Naive thymus-derived CD8-positive, alpha-beta T cell (primary cell): ENCODE measurements at regions not wholly inside any gene's neighbourhood (a gene's known extent, or its start where the extent isn't known, plus 50 kb on each side); places are given as distances from the start of the nearest gene placed in this dataset.

Experiments
- ATAC-seq, 2 donors: fragments of 150-1000 bp; cut with Tn5 transposase in 1 of 2; sonication (Bioruptor Pico), chemical (Tn5 transposase) in 1 of 2; 1 replicate in 1 of 2; 2 replicates in 1 of 2; pipeline ENCODE4 v1.10.0; 2021; ENCODE audit warnings: mild to moderate bottlenecking in 2 of 2, moderate library complexity in 2 of 2
- POLR2A ChIA-PET: fragments of 350-600 bp; sonication (Branson Sonifier 250); formaldehyde crosslinking; loops from one replicate; lab custom pipeline; 2021; ENCODE audit warnings: antibody characterized with exemption; lab: Charles Lee
- DNase-seq, 10 donors: peaks; one replicate each; pipeline versions ENCODE4 v3.0.0 to v3.0.0-alpha.2; 2020 to 2022
- H3K27ac Mint-ChIP-seq, 10 donors: one replicate each; pipeline ENCODE4 v1.8.0; 2020 to 2022; ENCODE audit warnings: mild to moderate bottlenecking in 10 of 10, mixed read lengths in 10 of 10, moderate library complexity in 4 of 10, inconsistent platforms in 1 of 10
- H3K27me3 Mint-ChIP-seq, 5 donors: one replicate each; pipeline ENCODE4 v1.8.0; 2021 to 2022; ENCODE audit warnings: mixed read lengths in 5 of 5
- H3K36me3 Mint-ChIP-seq, 3 donors: one replicate each; pipeline ENCODE4 v1.8.0; 2020 to 2022; ENCODE audit warnings: mixed read lengths in 3 of 3, mild to moderate bottlenecking in 2 of 3, inconsistent platforms in 1 of 3
- H3K4me1 Mint-ChIP-seq, 4 donors: one replicate each; pipeline ENCODE4 v1.8.0; 2021 to 2022; ENCODE audit warnings: mixed read lengths in 4 of 4
- H3K4me3 Mint-ChIP-seq, 10 donors: one replicate each; pipeline ENCODE4 v1.8.0; 2020 to 2022; ENCODE audit warnings: mild to moderate bottlenecking in 10 of 10, mixed read lengths in 10 of 10, moderate library complexity in 6 of 10, inconsistent platforms in 1 of 10
- H3K9me3 Mint-ChIP-seq, 9 donors: one replicate each; pipeline ENCODE4 v1.8.0; 2020 to 2022; ENCODE audit warnings: mixed read lengths in 9 of 9, mild to moderate bottlenecking in 3 of 9, inconsistent platforms in 1 of 9, moderate library complexity in 1 of 9

- H3K9me3 Mint-ChIP-seq = peaks cover 0 to 28% (median 9%) of the 10 kb centered on the region in 9 donors
- no peaks in the 10 kb centered on the region for H3K4me1 Mint-ChIP-seq
- H3K4me3 Mint-ChIP-seq = no peak overlapping the region
- peaks cover 0 to 9% (median 3%) of the 10 kb centered on the region in 5 donors for H3K27me3 Mint-ChIP-seq
- peaks cover 0 to 4% (median 3%) of the 10 kb centered on the region in 3 donors for H3K36me3 Mint-ChIP-seq
- POLR2A ChIA-PET = no interaction called here
- DNase-seq (no peak), ATAC-seq (no peak)
- no peak overlapping the region for H3K27ac Mint-ChIP-seq
Measured at GRCh38 chr15:59953392-59953883, 50.7 kb upstream of the FOXB1 start.

GRCh38 chr15:59952960-59953359 is 51.2 kb upstream of the FOXB1 start:
- Mint-ChIP-seq H3K4me1 (no peaks in the 10 kb centered on the region), H3K27me3 (peaks cover 0 to 9% (median 3%) of the 10 kb centered on the region in 5 donors), H3K36me3 (peaks cover 0 to 4% (median 3%) of the 10 kb centered on the region in 3 donors), H3K27ac (no peak overlapping the region), H3K9me3 (peaks cover 0 to 23% (median 7%) of the 10 kb centered on the region in 9 donors), H3K4me3 (no peak overlapping the region)
- ATAC-seq (no peak), DNase-seq (no peak)
- POLR2A ChIA-PET = no interaction called here

- peaks cover 0 to 9% (median 3%) of the 10 kb centered on the region in 5 donors for H3K27me3 Mint-ChIP-seq
- H3K4me1 Mint-ChIP-seq = no peaks in the 10 kb centered on the region
- H3K27ac Mint-ChIP-seq = peak overlapping the region in 2 of 10 donors; percentile 9 to 31
- peaks cover 0 to 16% (median 0%) of the 10 kb centered on the region in 9 donors for H3K9me3 Mint-ChIP-seq
- POLR2A ChIA-PET = no interaction called here
- DNase-seq = no peak
- no peak overlapping the region for H3K4me3 Mint-ChIP-seq
- ATAC-seq = no peak
- H3K36me3 Mint-ChIP-seq = peaks cover 0 to 4% (median 3%) of the 10 kb centered on the region in 3 donors
Measured at GRCh38 chr15:59950603-59951388, 53.3 kb upstream of the FOXB1 start.

- H3K4me1 Mint-ChIP-seq = no peaks in the 10 kb centered on the region
- peaks cover 0 to 4% (median 3%) of the 10 kb centered on the region in 3 donors for H3K36me3 Mint-ChIP-seq
- peaks cover 0 to 12% (median 3%) of the 10 kb centered on the region in 5 donors for H3K27me3 Mint-ChIP-seq
- peaks cover 0 to 9% (median 0%) of the 10 kb centered on the region in 9 donors for H3K9me3 Mint-ChIP-seq
- ATAC-seq = no peak
- POLR2A ChIA-PET = no interaction called here
- no peak for DNase-seq
- no peak overlapping the region for H3K4me3 Mint-ChIP-seq
- H3K27ac Mint-ChIP-seq = no peak overlapping the region
Measured at GRCh38 chr15:59948924-59949613, 55.0 kb upstream of the FOXB1 start.

- no peak overlapping the region for H3K27ac Mint-ChIP-seq
- no peak for ATAC-seq
- POLR2A ChIA-PET = no interaction called here
- no peaks in the 10 kb centered on the region for H3K9me3 Mint-ChIP-seq
- H3K4me1 Mint-ChIP-seq = no peaks in the 10 kb centered on the region
- no peak for DNase-seq
- no peak overlapping the region for H3K4me3 Mint-ChIP-seq
- peaks cover 0 to 17% (median 5%) of the 10 kb centered on the region in 5 donors for H3K27me3 Mint-ChIP-seq
- H3K36me3 Mint-ChIP-seq = no peaks in the 10 kb centered on the region
Measured at GRCh38 chr15:59946084-59946483, 58.0 kb upstream of the FOXB1 start.

GRCh38 chr15:59945036-59945435 is 59.1 kb upstream of the FOXB1 start:
- no peak overlapping the region for H3K27ac Mint-ChIP-seq
- no peaks in the 10 kb centered on the region for H3K9me3 Mint-ChIP-seq
- H3K4me3 Mint-ChIP-seq = no peak overlapping the region
- H3K4me1 Mint-ChIP-seq = no peaks in the 10 kb centered on the region
- no peak for ATAC-seq
- H3K27me3 Mint-ChIP-seq = peaks cover 0 to 17% (median 5%) of the 10 kb centered on the region in 5 donors
- no peaks in the 10 kb centered on the region for H3K36me3 Mint-ChIP-seq
- POLR2A ChIA-PET = no interaction called here
- no peak for DNase-seq

- Mint-ChIP-seq H3K36me3 (no peaks in the 10 kb centered on the region), H3K27ac (no peak overlapping the region), H3K27me3 (peaks cover 2 to 17% (median 4%) of the 10 kb centered on the region in 5 donors), H3K4me3 (no peak overlapping the region), H3K4me1 (no peaks in the 10 kb centered on the region), H3K9me3 (no peaks in the 10 kb centered on the region)
- ATAC-seq = no peak
- DNase-seq = no peak
- POLR2A ChIA-PET = no interaction called here
Measured at GRCh38 chr15:59941612-59942011, 62.5 kb upstream of the FOXB1 start.

- H3K9me3 Mint-ChIP-seq = no peaks in the 10 kb centered on the region
- H3K4me1 Mint-ChIP-seq = no peaks in the 10 kb centered on the region
- peaks cover 2 to 17% (median 4%) of the 10 kb centered on the region in 5 donors for H3K27me3 Mint-ChIP-seq
- no peak for ATAC-seq
- no peak for DNase-seq
- no peak overlapping the region for H3K4me3 Mint-ChIP-seq
- no peaks in the 10 kb centered on the region for H3K36me3 Mint-ChIP-seq
- POLR2A ChIA-PET = no interaction called here
- no peak overlapping the region for H3K27ac Mint-ChIP-seq
Measured at GRCh38 chr15:59940928-59941327, 63.2 kb upstream of the FOXB1 start.

- ATAC-seq (no peak), DNase-seq (no peak)
- POLR2A ChIA-PET = no interaction called here
- Mint-ChIP-seq H3K9me3 (no peaks in the 10 kb centered on the region), H3K4me3 (no peak overlapping the region), H3K36me3 (no peaks in the 10 kb centered on the region), H3K4me1 (no peaks in the 10 kb centered on the region), H3K27me3 (peaks cover 2 to 17% (median 4%) of the 10 kb centered on the region in 5 donors), H3K27ac (no peak overlapping the region)
Measured at GRCh38 chr15:59940456-59940855, 63.7 kb upstream of the FOXB1 start.

GRCh38 chr15:59936741-59937140 is 67.4 kb upstream of the FOXB1 start:
- H3K4me3 Mint-ChIP-seq = no peak overlapping the region
- peaks cover 2 to 10% (median 2%) of the 10 kb centered on the region in 5 donors for H3K27me3 Mint-ChIP-seq
- DNase-seq = no peak
- POLR2A ChIA-PET = no interaction called here
- H3K9me3 Mint-ChIP-seq = no peaks in the 10 kb centered on the region
- H3K27ac Mint-ChIP-seq = no peak overlapping the region
- no peak for ATAC-seq
- no peaks in the 10 kb centered on the region for H3K4me1 Mint-ChIP-seq
- no peaks in the 10 kb centered on the region for H3K36me3 Mint-ChIP-seq

GRCh38 chr15:59933607-59934006 is 70.5 kb upstream of the FOXB1 start:
- H3K4me3 Mint-ChIP-seq = no peak overlapping the region
- no peaks in the 10 kb centered on the region for H3K9me3 Mint-ChIP-seq
- no peaks in the 10 kb centered on the region for H3K4me1 Mint-ChIP-seq
- no peak for DNase-seq
- H3K36me3 Mint-ChIP-seq = no peaks in the 10 kb centered on the region
- no peak for ATAC-seq
- H3K27ac Mint-ChIP-seq = no peak overlapping the region
- POLR2A ChIA-PET = no interaction called here
- H3K27me3 Mint-ChIP-seq = peaks cover 2 to 12% (median 4%) of the 10 kb centered on the region in 5 donors

GRCh38 chr15:59931646-59932261 is 72.4 kb upstream of the FOXB1 start:
- DNase-seq (no peak), ATAC-seq (no peak)
- Mint-ChIP-seq H3K4me1 (no peaks in the 10 kb centered on the region), H3K36me3 (peaks cover 0 to 3% (median 0%) of the 10 kb centered on the region in 3 donors), H3K4me3 (no peak overlapping the region), H3K27me3 (peaks cover 5 to 19% (median 12%) of the 10 kb centered on the region in 5 donors), H3K27ac (peak overlapping the region in 2 of 10 donors; percentile 3 to 30), H3K9me3 (no peaks in the 10 kb centered on the region)
- POLR2A ChIA-PET = no interaction called here
